ENCODE measurements at regions not wholly inside any gene's neighbourhood (a gene's known extent, or its start where the extent isn't known, plus 50 kb on each side); places are given as distances from the start of the nearest gene placed in this dataset.

DNA sequence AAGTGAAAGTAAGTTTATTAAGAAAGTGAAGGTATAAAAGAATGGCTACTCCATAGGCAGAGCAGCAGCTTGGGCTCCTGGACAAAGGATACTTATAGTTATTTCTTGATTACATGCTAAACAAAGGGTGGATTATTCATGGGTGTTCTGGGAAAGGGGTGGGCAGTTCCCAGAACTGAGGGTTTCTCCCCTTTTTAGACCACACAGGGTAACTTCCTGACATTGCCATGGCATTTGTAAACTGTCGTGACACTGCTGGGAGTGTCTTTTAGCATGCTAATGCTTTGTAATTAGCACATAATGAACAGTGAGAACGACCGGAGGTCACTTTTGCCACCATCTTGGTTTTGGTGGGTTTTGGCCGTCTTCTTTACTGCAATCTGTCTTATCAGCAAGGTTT, 557.6 kb downstream of the SPRY1 start:
- Histone ChIP-seq H3K9me3 (ENCODE audit: control extremely low read depth in 1 of 3, control insufficient read depth in 2 of 3, insufficient read depth in 1 of 3, low read length in 2 of 3) (no peaks in the 10 kb centered on the region), H3K4me1 (ENCODE audit: control insufficient read depth in 2 of 2, insufficient read depth in 2 of 2, low read length in 2 of 2) (no peaks in the 10 kb centered on the region), H3K27ac (ENCODE audit: low read length in 2 of 2) (no peak overlapping the region), H3K9ac (ENCODE audit: low read length) (no peak overlapping the region), H4K20me1 (ENCODE audit: control insufficient read depth, insufficient read depth, low read length, poor library complexity, severe bottlenecking) (no peaks in the 10 kb centered on the region), H2AFZ (ENCODE audit: insufficient read depth, low read depth, low read length, poor library complexity, severe bottlenecking) (no peak overlapping the region), H3K4me3 (ENCODE audit: control extremely low read depth in 1 of 5, extremely low read depth in 1 of 5, insufficient read depth in 1 of 5, low read depth in 2 of 5, low read length in 4 of 5) (no peak overlapping the region), H3K27me3 (replicated peaks in 1 of 4; ENCODE audit: control extremely low read depth in 1 of 4, control insufficient read depth in 3 of 4, insufficient read depth in 4 of 4, low read length in 3 of 4) (no peaks in the 10 kb centered on the region), H3K36me3 (replicated peaks in 1 of 2; ENCODE audit: control extremely low read depth in 1 of 2, control insufficient read depth in 1 of 2, extremely low read depth in 1 of 2, insufficient read depth in 2 of 2, low read length in 1 of 2) (no peaks in the 10 kb centered on the region), H3K79me2 (ENCODE audit: control insufficient read depth, insufficient read depth, low read length) (no peaks in the 10 kb centered on the region), H3K4me2 (replicated peaks; ENCODE audit: low read depth, low read length, poor library complexity, severe bottlenecking) (no peak overlapping the region)
- POLR2A ChIA-PET, result no interaction called here
- Mint-ChIP-seq H3K27me3 (no peaks in the 10 kb centered on the region), H3K27ac (no peak overlapping the region), H3K9me3 (ENCODE audit: insufficient read depth) (no peaks in the 10 kb centered on the region), H3K4me1 (no peaks in the 10 kb centered on the region), H3K4me3 (no peak overlapping the region)
- TF ChIP-seq EZH2 (IDR thresholded peaks at IDR 0.05; ENCODE audit: borderline replicate concordance, insufficient read depth, low read depth, low read length, poor library complexity, severe bottlenecking), result no peak
- TF ChIP-seq CTCF (IDR thresholded peaks at IDR 0.05), result no peak
- 90% methylated on average over 4 of the region's 4 CpGs for WGBS (ENCODE audit: insufficient coverage)
- DNase-seq (no peak), ATAC-seq (ENCODE audit: low read depth) (no peak)
- intact Hi-C loops (cut with micrococcal nuclease), result no loop called here
- CTCF ChIA-PET, result no interaction called here

DNA sequence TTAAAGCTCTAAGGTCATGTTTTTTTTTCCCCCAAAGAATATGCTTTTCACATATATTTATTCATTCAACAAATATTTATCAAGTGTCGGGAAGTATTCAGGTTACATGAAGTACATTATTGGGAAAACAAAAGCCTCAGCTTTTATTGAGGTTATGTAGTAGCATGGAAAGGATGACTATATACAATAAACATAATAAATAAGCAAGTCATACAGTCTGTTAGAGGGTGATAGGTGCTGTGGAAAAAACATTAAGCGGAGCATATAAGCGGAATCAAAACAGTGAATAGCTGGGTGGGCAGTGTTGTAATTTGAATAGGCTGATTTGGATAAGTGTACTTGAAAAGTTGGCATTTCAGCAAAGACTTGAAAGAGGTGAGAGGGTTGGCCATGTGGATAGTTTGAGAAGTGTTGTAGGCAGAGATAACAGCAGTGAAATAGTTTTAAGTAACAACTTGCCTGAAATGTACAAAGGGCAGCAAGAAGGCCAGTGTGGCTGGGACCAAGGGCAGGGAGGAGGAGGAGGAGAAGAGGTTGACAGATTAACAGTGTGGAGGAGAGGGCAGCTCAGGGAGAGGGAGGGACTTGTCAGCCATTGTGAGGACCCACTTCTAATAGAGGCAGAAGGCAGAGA, 558.7 kb downstream of the SPRY1 start:
- Mint-ChIP-seq H3K4me3 (no peak overlapping the region), H3K9me3 (ENCODE audit: insufficient read depth) (no peaks in the 10 kb centered on the region), H3K27ac (no peak overlapping the region), H3K27me3 (peaks cover 2% of the 10 kb centered on the region), H3K4me1 (no peaks in the 10 kb centered on the region)
- no peaks in the 10 kb centered on the region for H3K36me3 ChIP-seq (replicated peaks in 1 of 2; ENCODE audit: control extremely low read depth in 1 of 2, control insufficient read depth in 1 of 2, extremely low read depth in 1 of 2, insufficient read depth in 2 of 2, low read length in 1 of 2)
- ChIA-PET POLR2A (no interaction called here), CTCF (no interaction called here)
- WGBS (ENCODE audit: insufficient coverage), result 100% methylated on average over 2 of the region's 3 CpGs
- H3K27me3 ChIP-seq (replicated peaks in 1 of 4; ENCODE audit: control extremely low read depth in 1 of 4, control insufficient read depth in 3 of 4, insufficient read depth in 4 of 4, low read length in 3 of 4), result no peaks in the 10 kb centered on the region
- ATAC-seq (ENCODE audit: low read depth) (no peak), DNase-seq (no peak)
- TF ChIP-seq CTCF (IDR thresholded peaks at IDR 0.05), result no peak
- TF ChIP-seq EZH2 (IDR thresholded peaks at IDR 0.05; ENCODE audit: borderline replicate concordance, insufficient read depth, low read depth, low read length, poor library complexity, severe bottlenecking), result no peak
- H3K4me3 ChIP-seq (ENCODE audit: control extremely low read depth in 1 of 5, extremely low read depth in 1 of 5, insufficient read depth in 1 of 5, low read depth in 2 of 5, low read length in 4 of 5), result no peak overlapping the region
- H3K9ac ChIP-seq (ENCODE audit: low read length), result no peak overlapping the region
- H3K27ac ChIP-seq (ENCODE audit: low read length in 2 of 2), result no peak overlapping the region
- no peaks in the 10 kb centered on the region for H3K9me3 ChIP-seq (ENCODE audit: control extremely low read depth in 1 of 3, control insufficient read depth in 2 of 3, insufficient read depth in 1 of 3, low read length in 2 of 3)
- intact Hi-C loops (cut with micrococcal nuclease), result no loop called here
- no peaks in the 10 kb centered on the region for H4K20me1 ChIP-seq (ENCODE audit: control insufficient read depth, insufficient read depth, low read length, poor library complexity, severe bottlenecking)
- H3K4me1 ChIP-seq (ENCODE audit: control insufficient read depth in 2 of 2, insufficient read depth in 2 of 2, low read length in 2 of 2), result no peaks in the 10 kb centered on the region
- no peak overlapping the region for H3K4me2 ChIP-seq (replicated peaks; ENCODE audit: low read depth, low read length, poor library complexity, severe bottlenecking)
- no peak overlapping the region for H2AFZ ChIP-seq (ENCODE audit: insufficient read depth, low read depth, low read length, poor library complexity, severe bottlenecking)
- H3K79me2 ChIP-seq (ENCODE audit: control insufficient read depth, insufficient read depth, low read length), result no peaks in the 10 kb centered on the region

Measured in B cell (primary cell).